HG02852 (cell line): ENCODE measurements at regions not wholly inside any gene's neighbourhood (a gene's known extent, or its start where the extent isn't known, plus 50 kb on each side); places are given as distances from the start of the nearest gene placed in this dataset.

Experiments
- ATAC-seq: cut with Tn5 transposase; IDR thresholded peaks from one replicate; pipeline ENCODE4 v1.9.1; 2021; ENCODE audit warnings: mild to moderate bottlenecking, moderate library complexity; ENCODE audit not compliant: unreplicated experiment

GRCh38 chr2:217262911-217263310 lies 403.0 kb upstream of the TNP1 start:
- no peak for ATAC-seq

GRCh38 chr2:217261452-217261851 lies 401.6 kb upstream of the TNP1 start:
- ATAC-seq = no peak

- ATAC-seq = no peak
Observed at GRCh38 chr2:217260441-217261115, 400.7 kb upstream of the TNP1 start.

GRCh38 chr2:217258170-217258569 lies 398.3 kb upstream of the TNP1 start:
- ATAC-seq = no peak

GRCh38 chr2:217256251-217256650 lies 396.4 kb upstream of the TNP1 start:
- peak; percentile 48 for ATAC-seq

GRCh38 chr2:217254111-217254510 lies 394.2 kb upstream of the TNP1 start:
- no peak for ATAC-seq

- ATAC-seq = no peak
Observed at GRCh38 chr2:217252181-217252580, 392.3 kb upstream of the TNP1 start.

- no peak for ATAC-seq
Observed at GRCh38 chr2:217250013-217250524, 390.2 kb upstream of the TNP1 start.

- ATAC-seq = no peak
Observed at GRCh38 chr2:217249121-217250012, 389.5 kb upstream of the TNP1 start.

- peak; percentile 98 for ATAC-seq
Observed at GRCh38 chr2:217248312-217248935, 388.6 kb upstream of the TNP1 start.

- no peak for ATAC-seq
Observed at GRCh38 chr2:217247476-217247875, 387.6 kb upstream of the TNP1 start.

GRCh38 chr2:217246108-217246507 lies 386.2 kb upstream of the TNP1 start:
- no peak for ATAC-seq

GRCh38 chr2:217244815-217245214 lies 385.0 kb upstream of the TNP1 start:
- ATAC-seq = no peak

GRCh38 chr2:217242947-217243346 lies 383.1 kb upstream of the TNP1 start:
- ATAC-seq = no peak

- no peak for ATAC-seq
Observed at GRCh38 chr2:217231724-217232123, 371.9 kb upstream of the TNP1 start.

- no peak for ATAC-seq
Observed at GRCh38 chr2:217231212-217231611, 371.3 kb upstream of the TNP1 start.

GRCh38 chr2:217228732-217229131 lies 368.9 kb upstream of the TNP1 start:
- ATAC-seq = no peak

- no peak for ATAC-seq
Observed at GRCh38 chr2:217227794-217228193, 367.9 kb upstream of the TNP1 start.

GRCh38 chr2:217225596-217225995 lies 365.7 kb upstream of the TNP1 start:
- ATAC-seq = no peak

GRCh38 chr2:217223222-217223930 lies 363.5 kb upstream of the TNP1 start:
- ATAC-seq = peak; percentile 67
